CD4-positive, alpha-beta T cell treated with Interleukin-17A for 1 hour (primary cell): ENCODE measurements at regions not wholly inside any gene's neighbourhood (a gene's known extent, or its start where the extent isn't known, plus 50 kb on each side); places are given as distances from the start of the nearest gene placed in this dataset.
A peak's percentile ranks its signal among the peaks of the same experiment; 100 is the strongest.

Experiments used
- DNase-seq: peaks from one replicate; pipeline ENCODE4 v3.0.0-alpha.2; 2020

DNA sequence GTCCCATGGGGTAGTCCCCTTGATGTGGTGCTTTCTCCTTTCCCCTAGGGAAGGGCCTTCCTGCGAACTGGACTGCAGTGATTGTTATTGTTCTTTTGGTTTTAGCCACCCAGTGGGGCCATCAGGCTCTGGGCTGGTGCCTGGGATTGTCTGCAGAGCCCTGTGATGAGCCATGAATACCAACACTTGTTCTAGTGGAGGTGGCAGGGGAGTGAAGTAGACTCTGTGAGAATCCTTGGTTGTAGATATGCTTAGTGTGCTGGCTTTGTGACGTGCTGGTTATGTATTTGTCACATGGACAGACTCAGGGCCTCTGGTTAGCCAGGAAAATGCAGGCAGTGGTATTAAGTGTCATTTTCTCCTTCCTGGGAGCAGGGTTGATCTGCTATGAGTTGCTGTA is 51.8 kb upstream of the NDUFB4 start:
- DNase-seq = no peak

DNA sequence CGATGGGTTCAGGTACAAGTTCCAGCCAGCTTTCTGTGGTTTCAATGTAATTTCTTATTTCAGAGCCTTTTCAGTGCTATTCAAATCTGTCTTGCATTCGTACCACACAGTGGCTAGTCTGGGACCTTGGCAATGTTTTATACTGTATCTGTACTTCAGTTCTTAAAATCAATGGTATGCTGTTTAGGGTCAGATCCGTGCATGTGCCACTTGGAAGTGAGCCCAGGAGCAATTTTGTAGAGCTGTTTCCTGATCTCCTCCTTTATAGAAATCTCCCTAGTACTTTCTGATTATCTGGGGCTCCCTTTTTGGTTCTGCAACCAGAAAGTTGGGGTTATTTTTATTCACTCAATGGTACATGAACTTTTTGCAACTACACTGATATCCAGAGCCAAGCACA is 59.5 kb upstream of the NDUFB4 start:
- DNase-seq = no peak

DNA sequence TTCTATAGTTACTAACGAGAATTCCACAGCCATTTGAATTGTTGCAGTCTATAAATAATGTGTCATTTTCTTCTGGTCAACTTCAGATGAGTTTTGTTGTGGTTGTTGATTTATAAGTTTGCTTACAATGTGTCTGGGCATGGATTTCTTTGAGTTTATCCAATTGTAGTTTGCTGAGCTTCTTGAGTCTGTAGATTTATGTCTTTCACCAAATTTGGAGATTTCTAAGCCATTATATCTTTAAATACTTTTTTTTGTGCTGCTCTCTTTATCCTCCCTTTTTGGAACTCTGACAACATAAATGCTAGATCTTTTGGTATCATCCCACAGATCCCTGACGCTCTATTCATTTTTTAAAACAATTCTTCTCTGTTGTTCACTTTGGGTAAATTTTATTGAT is 63.2 kb upstream of the NDUFB4 start:
- DNase-seq = no peak

DNA sequence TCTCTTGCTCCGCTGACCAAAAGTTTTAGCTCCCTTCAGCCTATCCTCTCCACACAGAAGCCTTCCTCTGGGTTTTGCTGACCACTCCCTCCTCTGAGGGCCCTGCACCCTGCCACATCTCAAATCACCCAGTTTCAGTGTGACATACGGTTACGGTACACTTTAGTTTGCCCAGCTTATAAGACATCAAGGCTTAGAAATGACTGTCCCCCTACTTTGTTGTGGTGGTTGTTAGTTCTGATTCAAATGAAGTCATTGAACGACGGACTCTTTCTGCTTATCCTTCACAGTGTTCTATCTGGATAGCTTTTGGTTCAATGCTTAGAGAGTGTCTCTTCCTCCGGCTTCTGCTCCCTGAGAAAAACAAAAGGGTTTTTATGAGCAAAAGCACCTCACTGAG is 68.0 kb upstream of the NDUFB4 start:
- no peak for DNase-seq

DNA sequence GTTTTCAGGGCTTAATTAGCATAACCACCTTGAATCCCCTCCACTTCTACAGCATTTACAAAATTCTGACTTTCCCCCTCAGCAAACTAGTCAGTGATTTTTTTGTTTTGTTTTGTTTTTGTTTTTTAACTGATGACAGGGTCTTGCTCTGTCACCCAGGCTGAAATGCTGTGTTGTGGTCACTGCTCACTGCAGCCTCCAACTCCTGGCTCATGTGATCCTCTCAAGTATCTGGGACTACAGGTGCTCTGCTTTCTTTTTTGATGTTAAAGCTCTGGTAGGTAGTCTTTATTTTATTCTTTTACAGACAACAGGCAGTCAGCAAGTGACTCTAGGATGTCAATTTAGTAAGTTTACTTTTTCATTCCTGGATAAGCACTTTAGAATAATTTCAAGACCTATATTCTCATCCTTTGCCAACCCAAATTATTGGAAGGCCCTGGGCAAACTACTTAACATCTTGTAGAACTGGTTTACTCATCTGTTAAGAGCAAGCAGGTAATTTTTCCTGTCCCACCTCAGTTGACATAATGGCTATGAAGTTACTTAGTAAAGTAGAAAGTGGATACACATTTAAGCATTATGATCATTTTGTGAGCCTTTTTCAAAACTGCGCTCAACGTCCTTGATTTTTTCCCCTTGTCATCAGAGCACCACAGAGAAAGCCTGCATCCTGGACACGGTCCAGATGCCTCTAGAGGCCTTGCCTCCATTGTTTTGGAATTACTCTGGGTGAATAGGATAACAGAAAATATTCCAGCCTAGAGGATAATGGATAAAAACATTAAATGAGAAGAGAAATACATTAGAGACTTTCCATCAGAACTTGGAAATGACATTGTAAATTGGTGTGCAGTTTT is 69.9 kb upstream of the NDUFB4 start:
- DNase-seq = no peak

DNA sequence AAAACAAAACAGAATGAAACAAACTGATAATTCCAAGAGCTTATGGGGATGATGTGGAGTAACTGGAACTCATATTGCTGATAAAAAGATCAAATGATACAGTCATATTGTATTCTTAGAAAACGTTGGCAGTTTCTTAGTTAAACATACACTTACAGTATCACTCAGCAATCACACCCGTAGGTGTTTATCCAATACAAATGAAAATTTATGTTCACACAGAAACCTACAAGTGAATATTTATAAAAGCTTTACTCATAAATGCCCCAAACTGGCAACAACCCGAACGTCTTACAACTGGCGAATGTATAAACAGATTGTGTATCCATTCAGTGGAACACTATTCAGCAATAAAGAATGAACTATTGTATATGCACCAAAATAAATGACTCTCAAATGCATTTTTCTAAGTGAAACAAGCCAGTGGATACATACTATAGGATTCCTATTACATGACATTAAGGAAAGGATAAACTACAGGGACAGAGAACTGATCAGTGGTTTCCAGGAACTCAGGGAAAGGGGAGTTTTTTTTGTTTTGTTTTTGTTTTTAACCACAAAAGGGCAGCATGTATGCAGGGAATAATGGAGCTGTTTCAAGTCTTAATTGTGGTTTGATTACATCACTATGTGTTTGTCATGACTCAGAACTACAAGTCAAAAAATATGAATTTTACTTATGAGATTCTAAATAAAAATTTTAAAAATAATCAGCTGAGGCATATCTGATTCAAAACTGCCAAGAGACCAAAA is 71.8 kb upstream of the NDUFB4 start:
- no peak for DNase-seq

DNA sequence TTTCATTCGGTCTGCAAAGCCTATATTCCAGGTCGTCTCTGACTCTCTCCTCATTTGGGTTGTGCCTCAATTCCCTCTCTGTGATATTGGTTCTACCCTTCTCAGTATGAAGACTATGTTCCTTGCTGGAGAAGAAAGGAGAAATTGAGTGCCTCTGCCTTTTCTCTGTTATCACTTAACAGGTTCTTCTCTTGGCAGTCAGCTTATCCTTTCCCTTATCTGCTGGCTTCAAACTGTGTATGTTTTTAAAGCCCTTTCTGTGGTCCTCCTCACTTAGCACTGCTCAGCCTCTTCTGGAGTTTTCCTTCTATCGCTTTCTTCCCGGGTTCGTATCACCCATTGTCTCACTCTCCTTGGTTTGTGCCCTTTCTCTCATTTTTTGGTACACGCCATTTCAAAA is 65.3 kb upstream of the FSTL1 start:
- DNase-seq = no peak

DNA sequence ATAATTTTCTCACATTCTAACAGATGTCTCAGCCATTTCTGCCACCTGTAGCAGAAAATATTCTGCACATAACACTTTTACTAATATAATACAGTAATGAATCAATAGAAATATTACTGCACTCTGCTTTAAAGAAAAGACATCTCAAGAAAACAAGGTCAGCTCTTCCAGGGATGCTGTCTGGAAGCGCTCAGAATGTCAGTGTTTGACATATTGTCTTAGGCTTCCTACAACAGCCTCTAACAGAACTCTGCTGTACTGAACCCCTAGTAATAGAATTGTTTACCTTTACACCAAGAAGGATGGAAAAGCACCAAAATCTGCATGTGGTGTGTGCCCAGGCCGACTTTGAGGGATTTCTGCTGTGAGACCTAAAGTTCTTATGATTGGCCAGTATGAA is 61.9 kb upstream of the FSTL1 start:
- DNase-seq = no peak

DNA sequence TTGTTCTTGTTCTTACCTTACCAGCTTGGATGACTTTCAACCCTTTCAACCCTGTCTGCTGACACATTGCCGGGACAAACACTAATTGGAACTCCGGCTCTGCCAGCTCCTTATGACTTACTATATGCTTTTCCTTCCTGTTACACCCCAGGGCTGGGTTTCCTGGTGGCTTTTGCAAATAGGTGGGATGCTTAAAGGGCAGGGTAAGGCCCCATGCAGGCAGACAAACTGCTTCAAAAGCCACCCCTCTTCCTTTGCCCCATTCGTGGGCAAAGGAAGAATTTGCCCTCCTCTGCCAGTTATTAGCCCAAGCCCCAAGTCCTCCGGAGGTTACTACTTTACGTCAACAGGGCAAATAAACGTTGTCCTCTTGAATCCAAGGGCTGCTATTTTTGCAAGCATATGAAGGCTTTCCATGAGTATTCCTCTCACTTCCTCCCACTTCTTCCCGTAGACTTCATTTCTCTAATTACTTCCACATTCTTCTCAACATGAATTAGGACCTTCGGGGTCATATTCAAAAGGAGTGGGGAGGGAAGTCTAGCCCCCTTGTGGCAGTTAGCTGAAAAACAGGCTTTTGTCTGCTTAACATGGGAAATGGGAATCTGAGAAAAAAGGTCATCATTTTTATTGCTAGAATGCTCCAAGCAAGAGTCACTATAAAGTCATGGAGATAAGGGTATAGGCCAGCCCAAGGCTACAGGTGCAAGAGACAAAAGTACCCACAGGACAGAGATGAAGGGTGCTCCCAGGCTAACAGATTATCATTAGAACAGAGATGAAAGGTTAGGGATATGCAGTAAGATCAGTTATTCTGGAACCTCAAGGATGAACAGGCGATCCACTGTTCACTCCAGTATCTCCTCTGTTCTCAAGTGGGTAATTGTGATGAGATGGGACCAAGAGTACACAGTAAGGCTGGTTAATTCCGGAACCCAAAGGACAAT is 56.3 kb upstream of the FSTL1 start:
- peak; percentile 1 for DNase-seq

DNA sequence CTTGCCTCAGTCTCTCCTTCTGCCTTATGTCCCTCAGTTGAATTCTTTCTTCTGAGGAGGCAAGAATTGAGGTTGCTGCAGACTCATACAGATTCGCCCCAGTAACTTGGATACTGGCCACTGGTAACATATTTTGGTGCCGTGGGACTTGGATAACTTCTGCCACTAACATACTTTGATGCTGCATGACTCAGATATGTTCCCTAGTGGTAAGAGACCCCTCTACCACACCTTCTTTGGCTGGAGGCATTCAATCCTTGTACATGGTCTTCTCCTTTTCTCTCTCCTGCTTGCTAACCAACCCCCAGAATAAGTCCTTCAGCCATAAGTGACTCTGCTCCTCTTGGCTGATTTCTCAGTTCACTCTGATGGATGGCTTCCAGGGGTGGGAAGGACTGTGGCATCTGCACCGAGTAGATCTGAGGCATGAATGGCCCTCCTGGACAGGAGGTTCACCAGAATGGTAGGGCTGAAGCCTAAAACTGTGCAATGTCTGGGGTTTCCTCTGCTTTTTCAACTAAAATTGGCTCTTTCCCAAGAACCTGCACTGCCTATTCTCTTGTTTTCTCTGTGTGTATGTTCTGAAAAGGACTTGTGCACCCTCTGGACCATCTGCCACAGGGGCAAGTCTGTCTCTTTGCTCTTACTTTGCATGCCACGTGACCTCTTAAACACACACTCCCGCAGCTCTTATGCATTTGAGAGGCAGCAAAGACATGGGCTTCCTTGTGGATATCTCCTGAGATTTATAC is 55.5 kb upstream of the FSTL1 start:
- no peak for DNase-seq

DNA sequence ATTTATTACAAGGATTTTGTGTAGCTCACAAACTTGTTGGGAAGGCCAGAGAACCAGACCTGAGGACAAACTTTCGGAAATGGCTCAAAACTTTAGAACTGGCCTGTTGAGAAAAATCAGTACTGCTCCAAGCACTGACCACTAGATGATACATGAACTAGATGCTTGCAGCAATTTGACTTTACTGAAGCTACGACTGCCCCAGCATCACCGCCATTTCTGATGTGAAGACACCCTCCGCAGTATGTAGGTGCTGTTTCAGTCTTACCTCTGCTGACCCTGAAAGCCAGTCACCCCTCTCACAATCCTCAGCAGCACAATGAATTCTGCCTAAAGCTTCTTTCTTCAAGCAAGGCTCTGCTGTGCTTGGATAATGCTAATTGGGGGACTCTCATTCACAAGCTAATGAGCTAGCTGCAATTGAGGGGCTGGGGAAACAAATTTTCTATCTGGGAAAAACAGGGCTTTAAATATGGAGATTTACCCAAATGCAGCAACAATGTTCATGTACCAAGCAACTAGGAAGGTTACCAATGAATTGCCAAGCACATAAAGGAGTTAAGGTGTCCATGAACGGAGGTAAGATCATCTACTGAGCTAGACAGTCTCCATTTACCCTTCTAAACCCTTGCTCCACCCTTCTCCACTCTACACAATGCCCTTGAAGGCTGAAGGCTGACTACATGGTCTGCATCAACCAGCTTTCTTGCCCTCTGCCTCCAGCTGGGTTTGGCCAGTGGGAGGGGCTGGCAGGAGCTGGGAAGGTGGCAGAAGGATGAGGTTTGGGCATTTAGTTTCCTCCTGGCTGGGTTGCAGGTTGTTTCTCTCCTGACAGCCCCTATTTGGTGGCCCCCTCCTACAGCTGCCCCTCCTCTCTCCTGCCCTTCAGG is 53.2 kb upstream of the FSTL1 start:
- DNase-seq = no peak

DNA sequence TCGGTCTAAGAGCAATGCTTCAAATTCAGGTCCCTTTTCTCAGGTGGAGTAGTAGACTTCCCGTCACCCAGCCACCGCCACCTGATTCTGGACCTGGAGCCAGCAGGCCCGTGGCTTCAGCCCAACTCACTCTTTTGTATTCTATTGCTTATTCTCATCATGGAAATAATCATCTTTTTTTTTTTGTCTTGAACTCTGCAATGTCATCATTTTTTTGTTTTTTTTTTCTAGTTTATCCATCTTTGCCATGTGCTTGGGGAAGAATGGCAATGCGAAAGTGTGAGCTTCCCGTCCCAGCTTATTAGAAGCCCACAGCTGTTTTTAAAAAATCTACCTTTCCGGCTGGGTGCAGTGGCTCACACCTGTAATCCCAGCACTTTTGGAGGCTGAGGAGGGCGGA is 51.3 kb upstream of the FSTL1 start:
- no peak for DNase-seq
